ENCODE measurements at regions not wholly inside any gene's neighbourhood (a gene's known extent, or its start where the extent isn't known, plus 50 kb on each side); places are given as distances from the start of the nearest gene placed in this dataset.

DNA sequence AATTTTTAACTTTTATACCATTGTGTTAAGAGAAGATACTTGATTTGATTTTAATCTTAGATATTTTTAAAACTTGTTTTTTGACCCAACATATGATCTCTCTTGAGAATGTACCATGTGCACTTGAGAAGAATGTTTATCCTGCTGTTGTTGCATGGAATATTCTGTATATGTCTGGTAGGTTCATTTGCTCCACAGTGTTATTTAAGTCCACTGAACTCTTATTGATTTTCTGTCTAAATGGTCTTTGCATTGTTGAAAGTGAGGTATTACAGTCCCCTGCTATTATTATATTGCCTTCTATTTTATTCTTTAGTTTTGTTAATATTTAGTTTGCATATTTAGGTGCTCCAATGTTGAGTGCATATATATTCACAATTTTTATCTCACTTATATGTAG is 397.3 kb upstream of the CCDC179 start:
- H3K27me3 Mint-ChIP-seq (ENCODE audit: insufficient read depth, low read depth) = no peaks in the 10 kb centered on the region

DNA sequence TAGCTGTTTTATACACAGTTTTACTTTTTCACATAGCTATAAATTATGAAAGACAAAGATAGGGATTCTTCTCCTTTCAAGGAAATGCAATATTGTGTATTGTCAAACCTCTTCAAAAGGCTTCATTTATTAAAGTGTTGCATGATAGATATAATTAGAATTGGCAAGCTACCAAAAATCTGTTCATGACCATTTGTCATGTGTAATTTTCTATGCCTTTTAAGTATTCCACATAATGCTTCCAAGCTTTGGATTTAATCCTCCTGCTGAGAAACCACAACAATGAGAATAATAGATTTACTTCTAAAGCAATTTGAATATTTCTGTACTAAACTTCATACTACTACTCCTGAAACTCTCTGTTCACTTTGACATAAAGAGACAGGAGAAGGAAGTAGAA is 403.2 kb upstream of the CCDC179 start:
- no peak overlapping the region for H3K4me3 Mint-ChIP-seq

More for the DNA sequence above, 397.3 kb upstream of the CCDC179 start:
- Histone ChIP-seq H3K36me3 (no peaks in the 10 kb centered on the region), H4K20me1 (ENCODE audit: low read depth) (no peaks in the 10 kb centered on the region), H3F3A (ENCODE audit: low read depth) (no peaks in the 10 kb centered on the region), H3K9ac (no peak overlapping the region), H3K79me2 (ENCODE audit: low read depth) (no peaks in the 10 kb centered on the region), H3K9me3 (ENCODE audit: low read depth) (no peaks in the 10 kb centered on the region), H3K27ac (no peak overlapping the region), H3K4me3 (no peak overlapping the region), H3K4me1 (no peaks in the 10 kb centered on the region), H3K27me3 (no peaks in the 10 kb centered on the region), H2AFZ (replicated peaks) (no peak overlapping the region), H3K4me2 (no peak overlapping the region)
- H3K4me1 Mint-ChIP-seq = no peaks in the 10 kb centered on the region
- no peak overlapping the region for H3K4me3 Mint-ChIP-seq
- no peaks in the 10 kb centered on the region for H3K36me3 Mint-ChIP-seq
- H3K27ac Mint-ChIP-seq = no peak overlapping the region
- TF ChIP-seq, protein P1, sequence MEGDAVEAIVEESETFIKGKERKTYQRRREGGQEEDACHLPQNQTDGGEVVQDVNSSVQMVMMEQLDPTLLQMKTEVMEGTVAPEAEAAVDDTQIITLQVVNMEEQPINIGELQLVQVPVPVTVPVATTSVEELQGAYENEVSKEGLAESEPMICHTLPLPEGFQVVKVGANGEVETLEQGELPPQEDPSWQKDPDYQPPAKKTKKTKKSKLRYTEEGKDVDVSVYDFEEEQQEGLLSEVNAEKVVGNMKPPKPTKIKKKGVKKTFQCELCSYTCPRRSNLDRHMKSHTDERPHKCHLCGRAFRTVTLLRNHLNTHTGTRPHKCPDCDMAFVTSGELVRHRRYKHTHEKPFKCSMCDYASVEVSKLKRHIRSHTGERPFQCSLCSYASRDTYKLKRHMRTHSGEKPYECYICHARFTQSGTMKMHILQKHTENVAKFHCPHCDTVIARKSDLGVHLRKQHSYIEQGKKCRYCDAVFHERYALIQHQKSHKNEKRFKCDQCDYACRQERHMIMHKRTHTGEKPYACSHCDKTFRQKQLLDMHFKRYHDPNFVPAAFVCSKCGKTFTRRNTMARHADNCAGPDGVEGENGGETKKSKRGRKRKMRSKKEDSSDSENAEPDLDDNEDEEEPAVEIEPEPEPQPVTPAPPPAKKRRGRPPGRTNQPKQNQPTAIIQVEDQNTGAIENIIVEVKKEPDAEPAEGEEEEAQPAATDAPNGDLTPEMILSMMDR (IDR thresholded peaks at IDR 0.05) = no peak
- TF ChIP-seq EZH2 (IDR thresholded peaks at IDR 0.05) = no peak
- TF ChIP-seq EZH2phosphoT487 (IDR thresholded peaks at IDR 0.05) = no peak
- no peaks in the 10 kb centered on the region for H3K9me3 Mint-ChIP-seq
- no peak for DNase-seq (ENCODE audit: low spot score)

DNA sequence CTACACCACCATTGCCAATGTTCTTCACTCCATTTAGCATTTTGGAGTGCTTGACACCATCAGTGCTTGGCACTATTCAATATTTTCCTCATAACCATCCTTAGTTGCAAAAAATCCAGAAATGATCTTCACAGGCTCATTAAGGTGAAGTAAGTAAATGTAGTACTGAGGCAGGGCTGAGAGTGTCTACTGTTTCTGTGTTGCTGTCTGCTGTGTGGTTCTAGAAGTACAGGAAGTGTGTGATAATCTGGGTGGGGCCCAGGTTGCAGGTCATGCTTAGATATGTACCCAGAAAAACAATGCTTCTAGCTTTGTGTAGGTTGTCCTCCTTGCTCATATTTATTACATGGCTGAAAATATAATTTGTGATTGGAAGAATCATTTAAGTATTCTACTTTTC is 411.8 kb upstream of the CCDC179 start:
- no peaks in the 10 kb centered on the region for H3K9me3 Mint-ChIP-seq

More for the DNA sequence above, 403.2 kb upstream of the CCDC179 start:
- Histone ChIP-seq H3K4me3 (no peak overlapping the region), H3K9me3 (ENCODE audit: low read depth) (no peaks in the 10 kb centered on the region), H3K4me2 (no peak overlapping the region), H2AFZ (replicated peaks) (no peak overlapping the region), H4K20me1 (ENCODE audit: low read depth) (no peaks in the 10 kb centered on the region), H3K36me3 (no peaks in the 10 kb centered on the region), H3K79me2 (ENCODE audit: low read depth) (no peaks in the 10 kb centered on the region), H3K4me1 (no peaks in the 10 kb centered on the region), H3K27me3 (no peaks in the 10 kb centered on the region), H3K27ac (no peak overlapping the region), H3F3A (ENCODE audit: low read depth) (no peaks in the 10 kb centered on the region), H3K9ac (no peak overlapping the region)
- no peaks in the 10 kb centered on the region for H3K4me1 Mint-ChIP-seq
- H3K9me3 Mint-ChIP-seq = no peaks in the 10 kb centered on the region
- DNase-seq (ENCODE audit: low spot score) = no peak
- H3K27me3 Mint-ChIP-seq (ENCODE audit: insufficient read depth, low read depth) = no peaks in the 10 kb centered on the region
- TF ChIP-seq EZH2phosphoT487 (IDR thresholded peaks at IDR 0.05) = no peak
- no peak for TF ChIP-seq EZH2 (IDR thresholded peaks at IDR 0.05)
- TF ChIP-seq, protein P1 (IDR thresholded peaks at IDR 0.05) = no peak
- no peaks in the 10 kb centered on the region for H3K36me3 Mint-ChIP-seq
- no peak overlapping the region for H3K27ac Mint-ChIP-seq

More for the DNA sequence above, 411.8 kb upstream of the CCDC179 start:
- H3K27me3 ChIP-seq = no peaks in the 10 kb centered on the region
- no peak overlapping the region for H3K4me3 ChIP-seq
- no peak overlapping the region for H3K27ac ChIP-seq
- Mint-ChIP-seq H3K4me1 (no peaks in the 10 kb centered on the region), H3K36me3 (no peaks in the 10 kb centered on the region), H3K27me3 (ENCODE audit: insufficient read depth, low read depth) (no peaks in the 10 kb centered on the region), H3K27ac (no peak overlapping the region), H3K4me3 (no peak overlapping the region)
- no peak overlapping the region for H2AFZ ChIP-seq (replicated peaks)
- no peak overlapping the region for H3K4me2 ChIP-seq
- H3K79me2 ChIP-seq (ENCODE audit: low read depth) = no peaks in the 10 kb centered on the region
- no peaks in the 10 kb centered on the region for H3F3A ChIP-seq (ENCODE audit: low read depth)
- no peak overlapping the region for H3K9ac ChIP-seq
- DNase-seq (ENCODE audit: low spot score) = no peak
- no peaks in the 10 kb centered on the region for H3K4me1 ChIP-seq
- H3K36me3 ChIP-seq = no peaks in the 10 kb centered on the region
- no peaks in the 10 kb centered on the region for H4K20me1 ChIP-seq (ENCODE audit: low read depth)
- TF ChIP-seq EZH2phosphoT487 (IDR thresholded peaks at IDR 0.05) (no peak), EZH2 (IDR thresholded peaks at IDR 0.05) (no peak)
- TF ChIP-seq, protein P1 (IDR thresholded peaks at IDR 0.05) = no peak
- H3K9me3 ChIP-seq (ENCODE audit: low read depth) = no peaks in the 10 kb centered on the region

Measured in neural progenitor cell (in vitro differentiated cells).